ENCODE measurements at regions not wholly inside any gene's neighbourhood (a gene's known extent, or its start where the extent isn't known, plus 50 kb on each side); places are given as distances from the start of the nearest gene placed in this dataset.
"Not testable (repeated sequence)": the region's sequence is repeated elsewhere in the genome, so short reads cannot be mapped to it uniquely, and the experiment has no call there.

GRCh38 chr5:60024104-60024503, 130.6 kb upstream of the PDE4D start:
- H3K4me3 ChIP-seq (ENCODE audit: low read depth, poor library complexity, severe bottlenecking), result no peak overlapping the region
- TF ChIP-seq CTCF (IDR thresholded peaks at IDR 0.05) (no peak), POLR2A (IDR thresholded peaks at IDR 0.05) (no peak)
- intact Hi-C loops (cut with DNase I; ENCODE audit: low total_unique reads), result no loop called here
- no peak for DNase-seq (ENCODE audit: low spot score in 2 of 2)

- no peak overlapping the region for H3K4me3 ChIP-seq (ENCODE audit: low read depth, poor library complexity, severe bottlenecking)
- DNase-seq (ENCODE audit: low spot score in 2 of 2), result no peak
- TF ChIP-seq CTCF (IDR thresholded peaks at IDR 0.05) (no peak), POLR2A (IDR thresholded peaks at IDR 0.05) (no peak)
- intact Hi-C loops (cut with DNase I; ENCODE audit: low total_unique reads), result no loop called here
Observed at GRCh38 chr5:60023255-60023654, 129.7 kb upstream of the PDE4D start.

- no peak for DNase-seq (ENCODE audit: low spot score in 2 of 2)
- intact Hi-C loops (cut with DNase I; ENCODE audit: low total_unique reads), result no loop called here
- TF ChIP-seq POLR2A (IDR thresholded peaks at IDR 0.05) (no peak), CTCF (IDR thresholded peaks at IDR 0.05) (no peak)
- no peak overlapping the region for H3K4me3 ChIP-seq (ENCODE audit: low read depth, poor library complexity, severe bottlenecking)
Observed at GRCh38 chr5:60020457-60020856, 126.9 kb upstream of the PDE4D start.

- WGBS, 2 donors, result 82 to 84% methylated on average over 1 of the region's 1 CpG
- DNase-seq (ENCODE audit: low spot score in 2 of 2); H3K4me3 ChIP-seq (ENCODE audit: low read depth, poor library complexity, severe bottlenecking); intact Hi-C loops (cut with DNase I; ENCODE audit: low total_unique reads): not testable (repeated sequence)
Observed at GRCh38 chr5:60018960-60019359, 125.4 kb upstream of the PDE4D start.

GRCh38 chr5:60018091-60018490, 124.6 kb upstream of the PDE4D start:
- intact Hi-C loops (cut with DNase I; ENCODE audit: low total_unique reads), result no loop called here
- DNase-seq (ENCODE audit: low spot score in 2 of 2), result no peak
- TF ChIP-seq POLR2A (IDR thresholded peaks at IDR 0.05), result no peak
- TF ChIP-seq CTCF (IDR thresholded peaks at IDR 0.05), result no peak
- no peak overlapping the region for H3K4me3 ChIP-seq (ENCODE audit: low read depth, poor library complexity, severe bottlenecking)

- DNase-seq (ENCODE audit: low spot score in 2 of 2), result no peak
- TF ChIP-seq CTCF (IDR thresholded peaks at IDR 0.05), result no peak
- TF ChIP-seq POLR2A (IDR thresholded peaks at IDR 0.05), result no peak
- intact Hi-C loops (cut with DNase I; ENCODE audit: low total_unique reads), result no loop called here
- 41 to 46% methylated on average over 2 of the region's 2 CpGs for WGBS, 2 donors
- H3K4me3 ChIP-seq (ENCODE audit: low read depth, poor library complexity, severe bottlenecking), result no peak overlapping the region
Observed at GRCh38 chr5:60014331-60014730, 120.8 kb upstream of the PDE4D start.

GRCh38 chr5:60010853-60011252, 117.3 kb upstream of the PDE4D start:
- no peak for DNase-seq (ENCODE audit: low spot score in 2 of 2)
- intact Hi-C loops (cut with DNase I; ENCODE audit: low total_unique reads), result no loop called here
- H3K4me3 ChIP-seq (ENCODE audit: low read depth, poor library complexity, severe bottlenecking), result no peak overlapping the region
- TF ChIP-seq CTCF (IDR thresholded peaks at IDR 0.05), result no peak
- no peak for TF ChIP-seq POLR2A (IDR thresholded peaks at IDR 0.05)
